ENCODE measurements at regions not wholly inside any gene's neighbourhood (a gene's known extent, or its start where the extent isn't known, plus 50 kb on each side); places are given as distances from the start of the nearest gene placed in this dataset.
A peak's percentile ranks its signal among the peaks of the same experiment; 100 is the strongest.

DNA sequence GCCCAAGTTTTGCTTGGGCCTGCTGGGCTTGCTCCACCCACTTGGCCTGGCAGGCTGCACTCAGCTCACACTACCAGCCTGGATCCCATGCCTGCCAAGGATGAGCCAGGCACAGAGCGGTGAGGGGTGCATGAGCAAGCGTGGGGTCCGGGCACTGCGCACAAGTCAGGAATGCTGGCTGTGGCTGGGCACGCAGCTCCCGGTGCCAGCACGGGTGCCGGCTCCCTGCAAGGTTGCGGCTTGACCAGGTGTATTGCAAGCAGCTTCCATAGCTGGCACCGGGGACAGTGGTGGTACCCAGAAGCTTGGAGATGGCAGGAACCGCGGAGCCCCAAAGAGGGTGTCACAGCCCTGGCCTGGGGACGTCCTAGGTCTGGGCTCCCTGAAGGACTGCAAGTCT lies 224.4 kb upstream of the NRIP1 start (continued):
- TF ChIP-seq NONO (IDR thresholded peaks at IDR 0.05; ENCODE audit: low read depth in 2 of 2, low read length in 1 of 2) (no peak), FOXJ3 (CRISPR knock-in tag; IDR thresholded peaks at IDR 0.05) (no peak), SMAD2 (IDR thresholded peaks at IDR 0.05; ENCODE audit: low read depth, low read length) (no peak), HNRNPH1 (optimal IDR thresholded peaks at IDR 0.05; ENCODE audit: low read depth, low read length) (no peak), ARHGAP35 (IDR thresholded peaks at IDR 0.05; ENCODE audit: partially characterized antibody) (no peak)

DNA sequence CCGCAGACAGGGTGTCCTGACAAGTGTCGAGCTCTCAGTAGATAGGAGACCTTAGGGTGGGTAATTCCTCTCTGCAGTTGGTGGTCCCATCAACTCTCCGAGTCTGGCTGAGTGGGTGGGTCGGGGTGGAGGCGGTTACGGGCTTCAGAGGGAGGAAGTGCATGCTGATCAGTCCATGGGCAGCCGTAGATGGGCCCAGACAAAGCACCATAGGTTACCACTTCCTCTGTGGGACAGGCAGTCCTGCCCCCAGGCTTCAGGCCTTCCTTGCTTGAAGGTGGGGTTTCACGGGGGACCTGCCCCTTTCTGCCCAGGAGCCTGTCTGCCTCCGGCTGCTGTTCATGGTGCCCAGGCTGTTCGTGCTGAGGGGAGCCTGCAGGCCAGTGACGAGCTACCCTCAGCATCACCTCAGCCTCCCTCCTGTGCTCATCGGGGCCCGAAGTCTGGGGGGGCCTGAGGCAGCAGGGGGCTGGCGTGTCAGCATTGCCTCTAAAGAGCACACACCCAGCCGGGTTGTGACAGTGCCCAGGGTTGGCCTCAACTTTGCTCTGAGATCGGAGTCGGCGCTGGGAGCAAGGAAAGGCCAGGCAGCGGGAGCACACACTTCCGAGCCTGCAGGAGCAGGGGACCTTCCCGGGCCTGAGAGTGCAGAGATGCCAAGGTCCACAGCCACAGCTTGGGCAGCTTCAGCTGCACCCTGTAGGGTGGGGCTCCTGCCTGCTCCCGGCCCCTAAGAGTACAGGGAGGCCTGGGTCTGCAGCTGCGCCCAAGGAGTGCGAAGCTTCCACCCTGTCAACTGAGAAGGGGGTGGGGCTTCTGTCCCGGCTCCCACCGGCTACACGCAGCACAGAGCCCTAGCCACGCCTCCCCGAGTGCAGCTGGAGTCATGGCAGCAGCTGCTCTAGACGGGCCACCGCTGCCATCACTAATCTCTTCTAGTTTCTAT lies 225.4 kb upstream of the NRIP1 start:
- Histone ChIP-seq H3K4me2 (ENCODE audit: insufficient read depth, low read length) (peak overlapping the region; percentile 63), H3K9ac (ENCODE audit: insufficient read depth in 1 of 2, low read depth in 2 of 2, low read length in 2 of 2) (peak overlapping the region in 1 of 2 experiments; percentile 10; a peak in 1 of 4 replicates), H3K4me1 (replicated peaks in 1 of 2; ENCODE audit: control insufficient read depth in 2 of 2, insufficient read depth in 2 of 2, low read length in 2 of 2) (peaks cover 0 to 11% of the 10 kb centered on the region in 2 experiments; a peak in 2 of 5 replicates), H3K36me3 (ENCODE audit: control insufficient read depth, insufficient read depth, low read length) (no peaks in the 10 kb centered on the region), H3K9me3 (replicated peaks; ENCODE audit: control insufficient read depth, insufficient read depth, low read depth, low read length) (no peaks in the 10 kb centered on the region), H4K20me1 (replicated peaks; ENCODE audit: control insufficient read depth, insufficient read depth, low read length) (no peaks in the 10 kb centered on the region), H3K9me1 (ENCODE audit: control insufficient read depth, insufficient read depth, low read length) (no peaks in the 10 kb centered on the region), H2AFZ (ENCODE audit: low read depth, low read length) (peak overlapping the region; percentile 75), H3K27me3 (ENCODE audit: control insufficient read depth in 2 of 2, insufficient read depth in 2 of 2, low read length in 2 of 2) (peaks cover 0 to 5% of the 10 kb centered on the region in 2 experiments; a peak in 1 of 5 replicates), H3K27ac (ENCODE audit: extremely low read depth, low read depth, low read length) (no peak overlapping the region), H3K4me3 (no peak overlapping the region), H3K79me2 (ENCODE audit: control insufficient read depth, insufficient read depth, low read length) (no peaks in the 10 kb centered on the region)
- FAIRE-seq (no peak), DNase-seq (ENCODE audit: extremely low read depth in 1 of 4, low spot score in 3 of 4) (peak; percentile 39 to 77 (median 52)), ATAC-seq (peak; percentile 99)
- intact Hi-C loops (cut with micrococcal nuclease), result loop anchor here (10.0 kb wide), 1 partner anchor 65 kb away; no protein-coding TSS in a partner anchor
- BruUV-seq (replicated peaks), result no TSS peak
- ChIA-PET POLR2A (interaction anchor here (0.7 kb wide), 1 partner anchor 1264 kb away, joined by 4 read pairs; no protein-coding TSS in a partner anchor), CTCF (ENCODE audit: low intra/inter-chr PET ratio) (interaction anchor here (0.7 kb wide), 1 partner anchor 92 kb away, joined by 3 read pairs; no protein-coding TSS in a partner anchor)
- in situ Hi-C loops (cut with MboI), result loop anchor here (25.0 kb wide), 1 partner anchor 878 kb away; no protein-coding TSS in a partner anchor
- WGBS (ENCODE audit: insufficient coverage, low coverage, missing lambda C conversion rate), result 26% methylated on average over 30 of the region's 31 CpGs
- TF ChIP-seq RBBP5 (IDR thresholded peaks at IDR 0.05; ENCODE audit: borderline replicate concordance, insufficient read depth, low read length, poor library complexity, severe bottlenecking) (no peak), SMAD3 (CRISPR knock-in tag; conservative IDR thresholded peaks at IDR 0.05) (no peak), L3MBTL2 (IDR thresholded peaks at IDR 0.05) (peak; percentile 50; the same call in 1 of the 2 replicates), BCL6 (CRISPR knock-in tag; IDR thresholded peaks at IDR 0.05) (no peak), MEF2A (IDR thresholded peaks at IDR 0.05; ENCODE audit: control insufficient read depth, low read depth, low read length) (no peak), RAD21 (CRISPR knock-in tag; conservative IDR thresholded peaks at IDR 0.05 in 1 of 2, IDR thresholded peaks at IDR 0.05 in 1 of 2) (no peak), MXI1 (IDR thresholded peaks at IDR 0.05; ENCODE audit: low read depth, low read length) (no peak), NFIX (CRISPR knock-in tag; IDR thresholded peaks at IDR 0.05; ENCODE audit: low read depth) (no peak), MED1 (CRISPR knock-in tag; IDR thresholded peaks at IDR 0.05; ENCODE audit: borderline replicate concordance) (no peak), NONO (IDR thresholded peaks at IDR 0.05; ENCODE audit: low read depth in 2 of 2, low read length in 1 of 2) (no peak)
- TF ChIP-seq, protein P1, sequence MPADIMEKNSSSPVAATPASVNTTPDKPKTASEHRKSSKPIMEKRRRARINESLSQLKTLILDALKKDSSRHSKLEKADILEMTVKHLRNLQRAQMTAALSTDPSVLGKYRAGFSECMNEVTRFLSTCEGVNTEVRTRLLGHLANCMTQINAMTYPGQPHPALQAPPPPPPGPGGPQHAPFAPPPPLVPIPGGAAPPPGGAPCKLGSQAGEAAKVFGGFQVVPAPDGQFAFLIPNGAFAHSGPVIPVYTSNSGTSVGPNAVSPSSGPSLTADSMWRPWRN (IDR thresholded peaks at IDR 0.05; ENCODE audit: low read depth), result no peak
- TF ChIP-seq, protein P2, sequence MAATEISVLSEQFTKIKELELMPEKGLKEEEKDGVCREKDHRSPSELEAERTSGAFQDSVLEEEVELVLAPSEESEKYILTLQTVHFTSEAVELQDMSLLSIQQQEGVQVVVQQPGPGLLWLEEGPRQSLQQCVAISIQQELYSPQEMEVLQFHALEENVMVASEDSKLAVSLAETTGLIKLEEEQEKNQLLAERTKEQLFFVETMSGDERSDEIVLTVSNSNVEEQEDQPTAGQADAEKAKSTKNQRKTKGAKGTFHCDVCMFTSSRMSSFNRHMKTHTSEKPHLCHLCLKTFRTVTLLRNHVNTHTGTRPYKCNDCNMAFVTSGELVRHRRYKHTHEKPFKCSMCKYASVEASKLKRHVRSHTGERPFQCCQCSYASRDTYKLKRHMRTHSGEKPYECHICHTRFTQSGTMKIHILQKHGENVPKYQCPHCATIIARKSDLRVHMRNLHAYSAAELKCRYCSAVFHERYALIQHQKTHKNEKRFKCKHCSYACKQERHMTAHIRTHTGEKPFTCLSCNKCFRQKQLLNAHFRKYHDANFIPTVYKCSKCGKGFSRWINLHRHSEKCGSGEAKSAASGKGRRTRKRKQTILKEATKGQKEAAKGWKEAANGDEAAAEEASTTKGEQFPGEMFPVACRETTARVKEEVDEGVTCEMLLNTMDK (IDR thresholded peaks at IDR 0.05; ENCODE audit: borderline replicate concordance, insufficient read depth, low read depth, low read length, poor library complexity, severe bottlenecking), result no peak
